H1 (cell line): ENCODE measurements at regions not wholly inside any gene's neighbourhood (a gene's known extent, or its start where the extent isn't known, plus 50 kb on each side); places are given as distances from the start of the nearest gene placed in this dataset.

ENCODE experiments used
- ATF3 ChIP-seq: IDR thresholded peaks from 2 replicates; pipeline ENCODE4 v1.6.1; 2011; ENCODE audit warnings: low read depth, mild to moderate bottlenecking, low read length; ENCODE audit not compliant: insufficient read depth
- CHD1 ChIP-seq: IDR thresholded peaks from 2 replicates; pipeline ENCODE4 v1.6.1; 2012; ENCODE audit warnings: low read depth, low read length, improper control_type of control experiment
- JUN ChIP-seq: IDR thresholded peaks from 2 replicates; pipeline ENCODE4 v1.6.1; 2011; ENCODE audit warnings: low read depth, mild to moderate bottlenecking, improper control_type of control experiment, low read length
- RBBP5 ChIP-seq: IDR thresholded peaks from 2 replicates; pipeline ENCODE4 v1.7.1; 2012; ENCODE audit warnings: low read depth, mild to moderate bottlenecking, inconsistent platforms, low read length, moderate library complexity, borderline replicate concordance
- TEAD4 ChIP-seq: IDR thresholded peaks from 2 replicates; pipeline ENCODE4 v1.6.1; 2012; ENCODE audit warnings: low read depth, low read length, inconsistent platforms, mixed read lengths
- ZNF274 ChIP-seq: IDR thresholded peaks from 2 replicates; pipeline ENCODE4 v1.7.0; 2012; ENCODE audit warnings: low read length, borderline replicate concordance; ENCODE audit errors: extremely low read depth

GRCh38 chr4:54802336-54802735, 144.6 kb downstream of the KIT start (continued):
- TF ChIP-seq ATF3 (no peak), RBBP5 (no peak), TEAD4 (no peak), ZNF274 (no peak), JUN (no peak), CHD1 (no peak)
